ENCODE measurements at regions not wholly inside any gene's neighbourhood (a gene's known extent, or its start where the extent isn't known, plus 50 kb on each side); places are given as distances from the start of the nearest gene placed in this dataset.

DNA sequence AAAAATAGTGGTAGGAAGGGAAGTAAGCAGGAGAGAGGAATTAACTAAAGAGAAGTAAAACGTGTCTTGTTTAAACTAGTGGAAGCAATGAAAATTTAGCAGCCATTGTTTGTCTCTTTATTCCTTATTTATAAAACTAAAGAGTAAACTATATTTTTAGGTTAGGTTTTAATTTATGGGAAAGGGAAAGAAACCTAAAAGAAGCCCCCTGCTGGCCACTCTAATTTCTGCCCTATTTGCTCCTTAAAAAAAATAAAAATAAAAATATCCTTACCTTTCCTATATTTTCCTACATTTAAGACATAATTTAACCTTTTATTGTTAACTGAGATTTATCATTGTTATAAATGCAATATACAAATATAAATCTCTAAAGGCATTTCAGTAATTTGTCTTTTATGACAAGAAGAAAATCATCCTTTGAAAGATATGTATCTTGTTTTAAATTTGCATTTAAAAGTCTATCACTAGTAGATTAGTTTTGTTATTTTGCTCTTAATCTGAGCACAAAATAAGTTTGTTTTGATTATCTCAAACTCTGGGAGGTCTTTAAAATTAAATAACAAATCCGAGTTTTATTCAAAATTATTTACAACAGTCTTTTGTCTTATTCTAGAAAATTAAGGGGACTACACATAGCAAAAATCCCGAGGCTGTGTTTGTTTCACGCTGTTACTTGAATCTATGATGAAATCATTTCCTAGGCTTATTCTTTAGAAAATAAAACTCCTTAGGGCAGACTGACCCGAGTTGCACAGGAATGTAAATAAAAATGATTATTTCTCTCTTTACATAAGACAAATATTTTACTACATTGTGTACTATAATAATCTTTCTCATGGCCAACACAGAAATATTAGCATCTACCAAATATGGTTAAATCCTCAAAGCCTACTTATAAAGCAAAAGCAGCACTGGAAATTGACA lies 201.7 kb downstream of the NRIP1 start:
- no peak for DNase-seq (ENCODE audit: low spot score, unreplicated experiment)
- Mint-ChIP-seq H3K4me1 (ENCODE audit: low read depth) (peaks cover 20% of the 10 kb centered on the region), H3K4me3 (ENCODE audit: low read depth) (no peak overlapping the region), H3K27me3 (no peaks in the 10 kb centered on the region), H3K36me3 (ENCODE audit: insufficient read depth) (peaks cover 8% of the 10 kb centered on the region), H3K27ac (no peak overlapping the region), H3K9me3 (ENCODE audit: low read depth) (peaks cover 14% of the 10 kb centered on the region)
- TF ChIP-seq, protein P1, sequence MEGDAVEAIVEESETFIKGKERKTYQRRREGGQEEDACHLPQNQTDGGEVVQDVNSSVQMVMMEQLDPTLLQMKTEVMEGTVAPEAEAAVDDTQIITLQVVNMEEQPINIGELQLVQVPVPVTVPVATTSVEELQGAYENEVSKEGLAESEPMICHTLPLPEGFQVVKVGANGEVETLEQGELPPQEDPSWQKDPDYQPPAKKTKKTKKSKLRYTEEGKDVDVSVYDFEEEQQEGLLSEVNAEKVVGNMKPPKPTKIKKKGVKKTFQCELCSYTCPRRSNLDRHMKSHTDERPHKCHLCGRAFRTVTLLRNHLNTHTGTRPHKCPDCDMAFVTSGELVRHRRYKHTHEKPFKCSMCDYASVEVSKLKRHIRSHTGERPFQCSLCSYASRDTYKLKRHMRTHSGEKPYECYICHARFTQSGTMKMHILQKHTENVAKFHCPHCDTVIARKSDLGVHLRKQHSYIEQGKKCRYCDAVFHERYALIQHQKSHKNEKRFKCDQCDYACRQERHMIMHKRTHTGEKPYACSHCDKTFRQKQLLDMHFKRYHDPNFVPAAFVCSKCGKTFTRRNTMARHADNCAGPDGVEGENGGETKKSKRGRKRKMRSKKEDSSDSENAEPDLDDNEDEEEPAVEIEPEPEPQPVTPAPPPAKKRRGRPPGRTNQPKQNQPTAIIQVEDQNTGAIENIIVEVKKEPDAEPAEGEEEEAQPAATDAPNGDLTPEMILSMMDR (IDR thresholded peaks at IDR 0.05; ENCODE audit: unreplicated experiment): peak; percentile 87

DNA sequence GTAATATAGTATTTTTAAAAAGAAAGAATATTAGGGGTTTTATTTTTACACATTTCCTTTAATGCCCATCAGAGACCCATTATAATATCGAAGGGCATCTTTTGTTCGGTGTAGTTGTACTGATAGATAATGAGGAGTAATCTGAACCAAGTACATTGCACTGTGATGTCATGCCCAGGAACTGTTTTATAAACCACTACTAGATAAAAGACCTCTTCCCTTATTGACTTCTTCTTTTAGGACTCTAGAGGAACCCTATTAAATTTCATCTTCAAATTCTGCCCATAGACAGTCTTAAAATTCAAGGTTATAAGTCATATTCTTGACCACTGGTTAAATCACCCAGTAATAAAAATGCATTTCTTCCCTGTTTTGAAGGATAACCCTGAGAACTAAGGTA lies 206.5 kb downstream of the NRIP1 start:
- H3K9me3 Mint-ChIP-seq (ENCODE audit: low read depth): peaks cover 17% of the 10 kb centered on the region
- H3K36me3 Mint-ChIP-seq (ENCODE audit: insufficient read depth): peaks cover 9% of the 10 kb centered on the region
- H3K27me3 Mint-ChIP-seq: no peaks in the 10 kb centered on the region
- DNase-seq (ENCODE audit: low spot score, unreplicated experiment): no peak
- TF ChIP-seq, protein P1 (IDR thresholded peaks at IDR 0.05; ENCODE audit: unreplicated experiment): no peak
- peaks cover 1% of the 10 kb centered on the region for H3K4me1 Mint-ChIP-seq (ENCODE audit: low read depth)
- H3K27ac Mint-ChIP-seq: no peak overlapping the region
- H3K4me3 Mint-ChIP-seq (ENCODE audit: low read depth): no peak overlapping the region

DNA sequence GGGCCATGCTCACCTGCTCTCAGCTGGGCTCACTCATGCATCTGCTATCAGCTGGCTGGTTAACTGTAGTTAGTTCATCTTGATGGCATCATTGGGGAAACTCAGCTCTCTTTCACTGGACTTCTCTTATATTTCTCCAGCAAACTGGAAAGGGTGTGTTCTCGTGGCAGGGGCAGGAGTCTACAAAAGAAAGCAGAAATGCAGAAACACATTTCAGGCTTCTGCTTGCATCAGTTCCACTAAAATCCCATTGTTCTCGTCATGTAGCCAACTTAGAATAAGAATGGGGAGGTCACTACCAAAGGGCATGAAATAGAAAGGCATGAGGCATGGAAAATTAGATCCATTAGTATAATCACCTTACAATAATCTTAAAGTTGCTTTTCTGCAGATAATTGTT lies 207.3 kb downstream of the NRIP1 start:
- Mint-ChIP-seq H3K4me1 (ENCODE audit: low read depth) (peaks cover under 1% of the 10 kb centered on the region), H3K27me3 (no peaks in the 10 kb centered on the region), H3K36me3 (ENCODE audit: insufficient read depth) (peaks cover 9% of the 10 kb centered on the region), H3K9me3 (ENCODE audit: low read depth) (peaks cover 18% of the 10 kb centered on the region), H3K27ac (no peak overlapping the region), H3K4me3 (ENCODE audit: low read depth) (no peak overlapping the region)
- no peak for DNase-seq (ENCODE audit: low spot score, unreplicated experiment)
- TF ChIP-seq, protein P1 (IDR thresholded peaks at IDR 0.05; ENCODE audit: unreplicated experiment): no peak

DNA sequence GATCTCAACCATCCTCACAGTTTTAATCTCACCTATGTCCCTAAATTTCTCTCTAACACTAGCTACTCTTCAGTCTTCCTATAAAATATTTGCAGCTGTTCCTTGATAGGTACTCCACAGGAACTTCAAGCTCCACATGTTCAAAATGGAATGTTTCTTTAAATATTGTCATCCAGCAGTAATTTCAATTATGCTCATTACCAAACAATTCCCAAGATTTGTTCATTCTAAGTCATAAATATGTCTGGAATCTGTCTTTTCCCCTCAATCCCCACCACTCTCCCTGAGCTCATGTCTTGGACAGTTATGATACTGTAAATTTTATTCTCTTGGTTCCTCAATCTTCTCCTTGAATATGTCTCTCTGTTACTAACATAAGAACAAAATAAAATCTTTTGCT lies 214.4 kb downstream of the NRIP1 start:
- TF ChIP-seq, protein P1 (IDR thresholded peaks at IDR 0.05; ENCODE audit: unreplicated experiment): no peak
- no peak for DNase-seq (ENCODE audit: low spot score, unreplicated experiment)
- Mint-ChIP-seq H3K36me3 (ENCODE audit: insufficient read depth) (peaks cover 7% of the 10 kb centered on the region), H3K4me3 (ENCODE audit: low read depth) (no peak overlapping the region), H3K4me1 (ENCODE audit: low read depth) (no peaks in the 10 kb centered on the region), H3K27me3 (no peaks in the 10 kb centered on the region), H3K9me3 (ENCODE audit: low read depth) (peaks cover 12% of the 10 kb centered on the region), H3K27ac (no peak overlapping the region)

DNA sequence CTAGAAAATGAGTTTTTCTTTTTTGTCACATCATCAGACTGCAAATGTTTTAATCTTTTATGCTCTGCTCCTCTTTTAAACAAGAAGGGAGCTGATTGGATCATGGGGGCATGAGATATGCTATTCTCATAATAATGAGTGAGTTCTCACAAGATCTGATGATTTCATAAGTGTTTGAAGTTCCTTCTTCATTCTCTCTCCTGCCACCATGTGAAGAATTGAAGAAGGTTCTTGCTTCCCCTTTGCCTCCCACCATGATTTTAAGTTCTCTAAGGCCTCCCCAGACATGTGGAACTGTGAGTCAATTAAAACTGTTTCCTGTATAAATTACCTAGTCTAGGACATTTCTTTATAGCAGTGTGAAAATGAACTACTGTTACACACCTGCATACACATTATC lies 218.2 kb downstream of the NRIP1 start:
- no peak for DNase-seq (ENCODE audit: low spot score, unreplicated experiment)
- no peaks in the 10 kb centered on the region for H3K4me1 Mint-ChIP-seq (ENCODE audit: low read depth)
- peaks cover 19% of the 10 kb centered on the region for H3K9me3 Mint-ChIP-seq (ENCODE audit: low read depth)
- no peak overlapping the region for H3K27ac Mint-ChIP-seq
- TF ChIP-seq, protein P1 (IDR thresholded peaks at IDR 0.05; ENCODE audit: unreplicated experiment): no peak
- H3K27me3 Mint-ChIP-seq: no peaks in the 10 kb centered on the region
- H3K4me3 Mint-ChIP-seq (ENCODE audit: low read depth): no peak overlapping the region
- peaks cover 18% of the 10 kb centered on the region for H3K36me3 Mint-ChIP-seq (ENCODE audit: insufficient read depth)
